H54 (cell line): ENCODE measurements at regions not wholly inside any gene's neighbourhood (a gene's known extent, or its start where the extent isn't known, plus 50 kb on each side); places are given as distances from the start of the nearest gene placed in this dataset.

ENCODE experiments used
- DNase-seq: peaks from one replicate; pipeline ENCODE4 v3.0.0; 2011; ENCODE audit warnings: low spot score, mixed read lengths; ENCODE audit not compliant: insufficient read length
- FAIRE-seq: peaks from 3 replicates; lab custom pipeline; 2011; peaks lifted over from hg19 to GRCh38; lab: Jason Lieb, UNC
- POLR2A ChIP-seq: IDR thresholded peaks from 2 replicates; pipeline ENCODE4 v1.6.1; 2011; ENCODE audit warnings: low read depth, mild to moderate bottlenecking, low read length

DNA sequence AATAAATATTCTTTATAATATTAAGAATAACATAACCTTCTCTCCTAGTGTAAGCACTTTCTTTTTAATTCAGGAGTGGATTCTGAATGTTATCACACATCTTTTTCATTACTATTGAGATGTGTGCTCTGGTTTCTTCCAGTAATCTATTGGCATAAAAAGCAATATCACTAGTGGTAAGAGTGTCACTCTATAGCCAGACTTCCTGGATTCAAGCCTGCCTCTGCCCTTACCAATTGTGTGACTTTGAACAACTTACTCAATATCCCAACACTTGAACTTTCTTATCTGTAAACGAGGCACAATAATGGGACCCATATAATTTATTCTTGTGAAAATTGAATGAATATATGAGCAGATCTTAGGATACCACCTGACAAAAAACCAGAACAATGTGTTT is 71.0 kb downstream of the SEM1 start:
- FAIRE-seq (no peak), DNase-seq (no peak)
- TF ChIP-seq POLR2A = no peak

DNA sequence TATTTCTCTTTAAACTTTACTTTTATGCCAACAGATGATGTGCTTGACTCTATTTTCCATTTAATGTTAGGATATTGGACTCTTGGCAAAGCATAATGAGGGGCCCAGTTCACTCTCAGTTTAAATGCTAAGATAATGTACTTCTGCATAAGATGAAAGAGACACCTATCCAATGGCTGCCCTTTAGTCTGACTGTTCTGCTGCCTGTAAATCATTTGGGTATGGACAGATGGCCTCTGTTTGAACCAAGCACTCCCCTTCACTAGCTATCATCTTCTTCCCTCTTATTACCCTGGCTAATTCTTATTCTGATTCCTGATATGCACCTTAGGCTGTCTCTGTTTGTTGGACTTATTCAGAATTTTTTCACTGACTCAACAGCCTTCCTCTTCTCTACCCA is 72.1 kb downstream of the SEM1 start:
- DNase-seq = no peak
- no peak for FAIRE-seq
- no peak for TF ChIP-seq POLR2A

DNA sequence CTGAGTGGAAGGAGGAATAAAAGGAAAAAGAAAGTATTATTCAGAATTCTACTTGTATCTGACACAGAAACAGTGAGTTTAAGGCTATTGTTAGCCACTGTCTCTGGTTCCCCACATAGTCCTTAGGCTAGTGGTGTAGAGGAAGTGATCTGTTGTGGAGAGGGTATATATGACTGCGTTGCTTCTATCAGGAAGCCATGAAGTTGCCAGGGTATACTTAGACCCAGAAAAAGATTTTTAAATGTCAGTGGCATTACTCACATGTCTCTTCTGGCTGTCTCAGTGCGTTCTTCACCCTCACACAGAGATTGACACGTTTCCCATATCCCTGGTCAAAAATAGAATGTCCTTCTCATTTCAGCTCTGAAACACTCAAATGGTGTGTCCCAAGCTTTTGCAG is 72.7 kb downstream of the SEM1 start:
- FAIRE-seq (no peak), DNase-seq (no peak)
- no peak for TF ChIP-seq POLR2A

DNA sequence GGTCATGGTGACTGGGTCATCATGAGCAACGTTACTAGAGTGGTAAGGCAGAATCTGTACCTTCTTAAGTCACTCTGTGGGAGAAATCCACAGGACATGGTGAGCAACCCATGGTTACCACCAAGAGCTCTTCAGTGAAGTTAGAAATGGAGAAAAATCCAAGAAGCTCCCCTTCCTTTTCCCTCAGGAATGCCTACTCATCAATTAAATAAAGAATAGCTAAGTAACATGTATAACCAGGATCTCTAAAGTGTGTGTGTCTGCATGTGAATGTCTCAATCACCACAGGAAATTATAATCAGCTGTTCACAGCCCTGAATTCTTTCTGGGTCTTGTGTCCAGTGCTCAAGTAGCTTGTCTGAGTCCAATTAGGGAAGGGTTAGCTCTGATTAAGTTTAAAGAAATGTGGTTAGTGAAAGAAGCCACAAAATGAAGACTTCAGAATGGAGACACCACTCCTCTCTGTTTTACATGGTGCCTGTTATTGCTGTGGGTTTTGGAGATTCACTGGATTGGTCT is 73.2 kb downstream of the SEM1 start:
- no peak for TF ChIP-seq POLR2A
- DNase-seq = no peak
- no peak for FAIRE-seq

DNA sequence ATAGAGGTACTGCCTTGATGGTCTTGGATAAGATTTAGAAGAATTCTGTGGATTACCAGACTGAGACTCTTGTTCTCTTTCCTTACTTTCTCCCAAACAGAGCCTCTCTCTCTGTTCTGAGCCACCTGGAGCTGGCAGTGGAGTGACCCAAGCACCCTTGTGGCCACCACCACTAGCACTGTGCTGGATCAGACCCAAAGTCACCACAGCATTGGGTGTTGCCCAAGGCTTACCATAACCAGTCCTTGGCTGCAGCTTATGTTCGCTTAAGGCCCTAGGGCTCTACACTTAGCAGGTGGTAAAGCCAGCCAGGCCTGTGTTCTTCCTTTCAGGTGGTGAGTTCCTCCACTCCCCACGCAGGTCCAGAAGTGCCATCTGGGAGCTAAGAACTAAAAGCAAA is 79.8 kb downstream of the SEM1 start:
- TF ChIP-seq POLR2A = no peak
- FAIRE-seq = no peak

DNA sequence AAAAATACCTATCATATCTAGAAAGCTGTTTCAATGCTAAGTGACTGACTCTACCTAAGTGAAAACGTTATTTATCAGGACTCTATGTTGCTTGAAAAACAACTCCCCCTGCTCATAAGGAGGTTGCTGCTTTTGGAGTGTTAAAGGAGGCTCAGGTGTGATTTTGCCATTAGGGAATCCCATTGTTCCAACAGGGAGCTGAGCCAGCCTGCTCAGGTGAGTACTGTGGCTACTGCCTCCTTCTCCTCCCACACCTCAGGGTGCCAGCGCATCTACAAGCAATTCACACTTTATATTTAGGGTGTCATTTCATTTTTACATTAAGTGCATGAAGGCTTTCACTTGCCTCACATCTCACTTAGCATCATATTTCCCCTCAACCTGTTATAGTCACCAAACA is 84.7 kb downstream of the SEM1 start:
- FAIRE-seq = no peak
- no peak for DNase-seq
- TF ChIP-seq POLR2A = no peak

More for the DNA sequence above, 79.8 kb downstream of the SEM1 start:
- DNase-seq = no peak

DNA sequence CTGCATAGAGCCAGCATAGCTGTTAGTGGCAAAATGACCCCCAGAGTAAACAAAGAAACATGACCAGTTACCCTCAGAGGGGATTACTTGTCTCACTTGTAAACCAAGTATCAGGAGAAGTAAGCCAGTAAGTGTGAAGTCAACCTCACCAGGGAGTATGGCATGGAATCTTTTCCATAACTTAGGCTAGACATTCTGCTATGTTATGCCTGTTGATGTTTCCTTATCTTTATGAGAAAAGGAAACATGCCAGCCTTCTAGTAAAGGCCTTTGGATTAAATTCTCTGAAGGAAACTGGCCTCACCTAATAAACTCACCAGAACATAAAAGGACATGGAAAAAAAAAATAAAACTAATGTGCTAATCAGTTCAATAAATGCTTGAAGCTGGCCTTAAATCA is 87.7 kb downstream of the SEM1 start:
- FAIRE-seq = no peak
- TF ChIP-seq POLR2A = no peak
- DNase-seq = no peak

DNA sequence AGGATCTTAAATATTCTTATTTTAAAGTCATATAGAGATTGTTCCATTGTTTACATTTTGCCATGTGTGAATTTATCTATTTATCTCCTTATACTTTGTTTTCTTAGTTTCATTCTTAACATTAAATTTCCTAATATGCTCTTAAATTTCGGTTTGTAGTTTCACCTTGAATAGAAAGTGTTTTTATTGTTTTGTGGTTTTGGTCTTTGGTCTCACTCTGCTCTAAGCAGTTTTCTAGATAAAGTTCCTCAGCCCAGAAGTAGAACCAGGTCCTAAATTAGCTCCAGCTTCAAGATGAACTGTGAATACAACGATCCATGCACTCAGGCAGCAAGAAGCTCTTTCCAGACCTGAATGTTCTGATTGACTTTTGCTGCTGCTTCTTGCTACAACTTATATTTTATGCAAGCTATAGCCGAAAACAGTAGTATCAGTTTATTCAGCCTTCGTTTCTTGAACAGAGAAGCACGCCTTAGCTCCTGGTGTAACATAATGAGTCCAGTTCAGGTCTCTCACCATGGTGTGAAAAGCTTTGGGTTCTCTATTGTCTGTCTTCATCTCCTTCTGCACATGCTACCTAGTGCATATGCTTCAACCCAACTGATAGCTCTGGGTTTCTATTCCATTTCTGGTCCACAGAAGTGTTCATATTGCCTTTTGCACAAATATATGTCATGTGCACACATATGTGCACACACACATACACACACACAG is 95.3 kb downstream of the SEM1 start:
- FAIRE-seq = no peak
- TF ChIP-seq POLR2A = no peak
- no peak for DNase-seq

DNA sequence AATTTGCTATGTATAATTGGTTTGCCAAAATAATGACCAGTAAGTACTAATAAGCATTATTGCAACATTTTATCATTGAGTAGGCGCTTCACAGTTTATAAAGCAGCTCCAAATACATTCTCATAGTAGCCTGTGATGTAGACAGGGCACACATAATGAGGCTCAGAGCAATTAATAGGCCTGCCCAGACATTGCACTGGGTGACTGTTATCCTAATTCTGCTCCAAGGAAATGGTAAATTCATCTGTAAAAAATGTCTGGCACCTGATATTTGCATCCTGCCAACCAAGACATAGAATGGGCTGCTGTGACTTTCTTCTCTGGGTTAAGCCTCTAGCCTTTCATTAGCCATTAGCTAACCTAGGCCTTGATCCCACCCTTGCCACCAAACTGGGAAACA is 97.6 kb downstream of the SEM1 start:
- no peak for TF ChIP-seq POLR2A
- FAIRE-seq = no peak
- DNase-seq = no peak

DNA sequence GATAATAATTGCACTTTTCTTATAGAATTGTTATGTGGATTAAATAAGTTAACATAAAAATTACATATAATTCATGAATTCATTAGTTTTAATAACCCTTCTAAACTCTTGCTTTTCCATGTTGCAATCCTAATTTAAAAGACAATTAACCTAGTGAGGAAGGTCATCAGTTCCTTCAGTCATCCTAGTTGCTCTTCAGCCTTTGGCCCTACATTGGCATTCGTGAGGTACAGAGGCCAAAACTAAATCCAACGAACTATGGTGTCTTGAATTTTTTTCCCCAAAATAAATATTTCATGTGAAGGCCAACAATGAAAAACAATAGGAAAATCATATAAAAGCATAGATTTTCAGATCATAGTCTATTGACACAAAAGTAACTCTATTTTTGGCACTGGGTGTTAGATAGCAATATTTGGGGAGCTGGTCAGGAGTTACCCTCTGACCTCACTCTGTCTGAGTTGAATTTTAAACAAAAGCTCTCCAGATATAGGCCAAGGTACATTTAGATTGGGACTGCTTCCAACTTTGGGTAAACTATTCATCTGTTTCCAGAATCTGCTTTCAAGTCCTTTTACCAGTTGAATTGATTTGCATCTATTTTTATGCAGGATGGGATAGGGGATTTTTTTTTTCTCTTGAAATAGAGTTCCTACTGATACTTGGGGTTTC is 104.5 kb downstream of the SEM1 start:
- no peak for TF ChIP-seq POLR2A
- FAIRE-seq = no peak
- DNase-seq = no peak

DNA sequence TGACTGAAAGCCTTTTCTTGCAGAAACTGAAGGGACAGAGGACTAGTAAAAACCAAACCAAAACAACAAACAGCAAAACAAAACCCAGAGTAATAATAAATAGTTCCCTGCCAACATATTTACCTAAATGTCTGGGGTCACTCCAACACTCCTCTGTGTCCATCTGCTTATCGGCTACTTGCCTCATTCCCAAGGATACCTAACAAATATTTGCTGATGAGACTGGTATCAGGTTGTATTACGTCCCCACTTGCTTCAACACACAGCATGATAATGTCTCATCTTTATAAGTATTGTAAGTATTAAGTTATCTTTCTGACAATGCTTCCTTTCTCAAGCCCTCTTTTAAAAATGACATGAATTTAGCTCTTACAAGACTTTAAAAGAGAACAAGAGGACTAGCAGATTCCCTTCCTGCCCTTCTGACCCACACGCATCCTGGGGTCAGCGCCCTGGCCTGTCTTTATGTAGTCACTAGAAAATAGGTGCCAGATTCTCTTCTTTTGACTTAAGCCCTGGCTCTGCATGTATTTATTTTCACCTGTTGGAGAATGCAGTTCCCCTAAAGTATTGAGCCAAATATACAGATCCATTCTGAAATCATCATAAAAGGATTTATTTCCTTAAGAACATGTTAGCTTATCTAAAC is 110.2 kb downstream of the SEM1 start:
- FAIRE-seq (no peak), DNase-seq (no peak)

DNA sequence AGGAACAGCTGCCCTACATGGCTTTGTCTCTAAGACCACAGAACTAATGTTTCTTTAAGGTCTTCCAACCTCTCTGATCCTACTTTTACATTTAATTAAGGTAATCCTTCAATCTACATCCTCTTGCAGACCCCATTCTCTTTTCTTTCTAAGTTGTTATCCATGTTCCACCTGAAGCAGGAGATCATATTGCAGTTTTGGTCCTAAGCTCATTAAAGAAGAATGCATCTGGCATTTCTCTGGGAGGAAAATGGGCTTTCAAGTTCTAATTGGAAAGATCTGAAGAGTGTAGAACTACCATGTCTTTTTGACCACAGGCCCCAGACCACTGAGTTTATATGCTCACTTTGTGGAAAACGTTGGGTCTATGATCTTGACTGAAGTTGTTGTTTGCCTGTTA is 111.2 kb downstream of the SEM1 start:
- TF ChIP-seq POLR2A = no peak
- DNase-seq (no peak), FAIRE-seq (no peak)

More for the DNA sequence above, 110.2 kb downstream of the SEM1 start:
- TF ChIP-seq POLR2A = no peak

DNA sequence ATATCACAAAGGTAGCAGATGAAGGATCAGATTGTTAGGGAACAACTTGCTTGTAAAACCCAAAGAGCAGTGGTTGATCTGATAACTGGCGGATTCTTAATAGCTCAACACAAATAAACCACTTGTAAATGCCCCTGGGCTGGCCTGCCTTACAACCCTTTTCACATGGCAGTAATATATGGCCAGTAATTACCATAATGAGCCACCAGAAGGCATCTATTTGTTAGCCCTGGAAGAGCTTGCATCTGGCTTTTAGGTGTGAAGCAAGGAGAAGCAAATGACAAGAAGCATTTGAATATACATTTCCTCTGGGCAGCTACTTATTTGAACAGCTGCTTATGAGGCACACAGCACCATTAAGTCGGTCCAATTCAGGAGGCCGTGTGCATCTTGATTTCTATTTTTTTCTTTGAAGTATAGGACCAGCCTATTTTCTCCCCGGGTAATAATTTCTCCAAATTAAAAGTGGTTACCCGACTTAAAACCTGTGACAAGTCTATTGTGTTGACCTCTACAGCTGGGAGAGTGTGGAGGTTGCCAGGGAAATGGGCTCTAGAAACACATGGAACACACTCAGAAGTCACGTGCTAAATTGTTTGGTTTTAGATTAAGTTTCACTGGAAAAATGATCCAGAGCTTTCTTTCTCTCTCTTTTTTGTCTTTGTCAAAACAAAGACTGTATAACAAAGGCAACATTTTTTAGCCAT is 113.4 kb downstream of the SEM1 start:
- no peak for TF ChIP-seq POLR2A
- FAIRE-seq (no peak), DNase-seq (no peak)
